ENCODE measurements at regions not wholly inside any gene's neighbourhood (a gene's known extent, or its start where the extent isn't known, plus 50 kb on each side); places are given as distances from the start of the nearest gene placed in this dataset.
"Not testable (repeated sequence)": the region's sequence is repeated elsewhere in the genome, so short reads cannot be mapped to it uniquely, and the experiment has no call there.

DNA sequence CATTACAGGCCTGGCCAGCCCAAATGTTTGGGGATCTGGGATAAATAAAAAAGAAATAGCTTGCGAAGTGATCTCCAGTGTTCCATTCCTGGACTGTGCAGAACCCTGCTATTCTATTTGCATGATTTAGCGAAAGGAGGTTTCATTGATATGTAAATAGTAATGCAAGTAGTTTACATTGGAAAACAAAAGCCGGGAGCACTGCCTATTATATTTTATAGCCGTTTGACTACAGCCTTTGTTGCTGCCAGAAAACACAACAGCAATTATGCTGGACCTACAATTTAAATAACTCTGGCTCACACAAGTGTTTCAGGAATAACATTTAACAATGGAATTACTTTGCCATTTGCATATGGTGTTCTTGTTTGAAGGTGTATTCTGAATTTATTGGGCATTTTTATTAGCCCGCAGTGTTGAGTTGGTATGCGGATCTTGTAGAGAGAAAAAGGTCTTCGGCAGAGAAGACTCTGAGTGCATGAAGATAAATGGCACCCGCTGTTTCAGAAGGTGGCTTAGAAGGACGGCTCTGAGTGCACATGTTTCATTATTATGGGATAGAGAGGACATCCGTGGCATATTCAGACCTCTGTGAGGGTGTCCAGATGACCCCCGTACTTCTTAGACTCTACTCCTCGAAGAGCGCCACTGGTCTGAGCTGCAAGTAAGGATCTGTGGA is 315.0 kb downstream of the BRD1 start:
- DNase-seq (ENCODE audit: low spot score) (no peak), FAIRE-seq (no peak)

DNA sequence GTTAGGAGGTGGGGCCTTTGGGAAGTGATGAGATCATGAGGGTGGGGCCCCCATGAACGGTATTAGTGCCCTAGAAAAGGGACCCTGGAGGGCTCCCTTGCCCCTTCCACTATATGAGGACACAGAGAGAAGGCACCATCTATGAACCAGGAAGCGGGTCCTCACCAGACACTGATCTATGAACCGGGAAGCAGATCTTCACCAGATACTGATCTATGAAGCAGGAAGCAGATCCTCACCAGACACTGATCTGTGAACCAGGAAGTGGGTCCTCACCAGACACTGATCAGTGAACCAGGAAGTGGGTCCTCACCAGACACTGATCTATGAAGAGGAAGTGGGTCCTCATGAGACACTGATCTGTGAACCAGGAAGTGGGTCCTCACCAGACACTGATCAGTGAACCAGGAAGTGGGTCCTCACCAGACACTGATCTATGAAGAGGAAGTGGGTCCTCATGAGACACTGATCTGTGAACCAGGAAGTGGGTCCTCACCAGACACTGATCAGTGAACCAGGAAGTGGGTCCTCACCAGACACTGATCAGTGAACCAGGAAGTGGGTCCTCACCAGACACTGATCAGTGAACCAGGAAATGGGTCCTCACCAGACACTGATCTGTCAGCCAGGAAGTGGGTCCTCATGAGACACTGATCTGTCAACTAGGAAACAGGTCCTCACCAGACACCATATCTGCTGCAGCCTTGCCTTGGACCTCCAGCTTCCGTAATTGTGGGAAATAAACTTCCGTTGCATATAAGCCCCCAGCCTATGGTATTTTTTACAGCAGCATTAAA is 316.1 kb downstream of the BRD1 start:
- not testable (repeated sequence) for DNase-seq (ENCODE audit: low spot score); FAIRE-seq

DNA sequence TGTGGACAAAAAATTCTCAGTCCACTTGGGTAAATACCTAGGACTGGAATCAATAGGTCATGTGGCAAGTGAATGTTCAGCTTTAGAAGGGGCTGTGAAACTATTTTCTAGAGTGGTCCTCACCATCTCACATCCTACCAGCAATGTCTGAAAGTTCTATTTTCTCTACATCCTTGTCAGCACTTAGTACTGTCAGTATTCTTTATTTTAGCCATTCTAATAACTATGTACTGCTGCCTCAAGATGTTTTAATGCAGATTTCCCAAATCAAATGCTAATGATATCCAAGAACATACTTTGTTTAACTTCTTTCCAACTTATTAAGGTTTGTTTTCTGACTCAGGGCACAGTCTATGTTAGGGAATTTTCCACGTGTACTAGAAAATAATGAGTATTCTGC is 317.0 kb downstream of the BRD1 start:
- DNase-seq (ENCODE audit: low spot score): no peak
- FAIRE-seq: no peak

DNA sequence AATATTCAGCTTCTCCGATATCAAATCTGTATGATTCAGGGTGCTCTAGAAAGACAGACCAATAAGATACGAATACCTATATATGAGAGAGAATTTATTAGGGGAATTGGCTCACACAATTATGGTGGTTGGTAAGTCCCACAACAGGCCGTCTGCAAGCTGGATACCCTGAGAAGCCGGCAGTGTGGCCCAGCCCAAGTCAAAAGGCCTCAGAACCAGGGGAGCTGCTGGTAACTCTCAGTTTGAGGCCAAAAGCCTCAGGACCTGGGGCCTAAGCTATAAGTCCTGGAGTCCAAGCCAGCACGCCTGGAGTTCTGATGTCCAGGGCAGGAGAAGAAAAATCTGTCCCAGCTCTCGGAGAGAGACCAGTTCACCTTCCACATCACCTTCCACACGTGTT is 318.7 kb downstream of the BRD1 start:
- FAIRE-seq (no peak), DNase-seq (ENCODE audit: low spot score) (no peak)

DNA sequence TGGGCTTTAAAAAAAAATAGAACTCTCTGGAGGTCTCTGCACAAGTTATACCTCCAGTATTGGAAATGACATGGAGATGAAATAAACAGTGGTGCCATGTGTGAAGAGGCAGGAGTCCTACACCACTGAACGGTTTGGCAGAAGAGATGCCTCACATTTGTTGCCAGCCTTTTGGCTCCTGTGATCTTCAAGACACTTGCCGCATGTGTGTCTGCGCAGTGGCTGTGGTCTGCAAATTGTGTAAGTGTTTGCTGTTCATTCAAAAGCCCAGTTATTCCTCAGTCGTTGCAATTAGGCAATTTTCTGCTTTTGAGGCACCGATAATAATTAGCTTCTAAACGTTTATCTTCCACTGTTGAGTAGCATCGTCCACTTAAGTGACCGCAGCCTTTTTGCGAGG is 319.1 kb downstream of the BRD1 start:
- FAIRE-seq (no peak), DNase-seq (ENCODE audit: low spot score) (no peak)

DNA sequence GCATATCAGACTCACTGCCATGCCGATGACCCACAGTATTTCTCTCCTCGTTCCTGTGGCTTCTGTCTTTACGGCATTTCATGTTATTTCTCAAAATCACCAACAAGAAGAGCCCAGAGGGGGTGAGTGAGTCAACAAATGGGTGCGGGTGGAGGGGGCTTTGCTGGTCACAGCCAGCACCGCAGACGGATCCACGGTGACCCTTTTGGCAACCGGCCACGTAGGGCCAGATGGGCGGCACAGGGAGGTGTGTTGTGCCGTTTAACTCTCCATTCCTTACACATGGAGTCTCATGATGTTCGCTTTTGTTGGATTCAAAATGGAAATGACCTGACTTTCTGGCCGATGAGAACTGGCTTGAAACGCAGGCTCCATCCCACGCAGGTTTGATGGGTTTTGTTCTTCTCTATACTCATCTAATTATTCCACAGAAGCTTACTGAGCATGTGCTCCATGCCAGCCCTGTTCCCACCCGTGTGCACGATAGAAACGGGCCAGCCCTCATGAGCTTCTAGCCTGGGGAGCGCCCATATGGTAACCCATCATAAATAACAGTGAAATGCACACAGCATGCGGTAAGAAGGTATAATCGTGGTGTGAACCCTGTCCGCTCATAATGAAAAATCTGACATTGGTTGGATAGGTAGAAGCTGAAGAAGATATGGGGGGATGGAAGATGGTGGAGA is 319.9 kb downstream of the BRD1 start:
- DNase-seq (ENCODE audit: low spot score) (no peak), FAIRE-seq (no peak)

DNA sequence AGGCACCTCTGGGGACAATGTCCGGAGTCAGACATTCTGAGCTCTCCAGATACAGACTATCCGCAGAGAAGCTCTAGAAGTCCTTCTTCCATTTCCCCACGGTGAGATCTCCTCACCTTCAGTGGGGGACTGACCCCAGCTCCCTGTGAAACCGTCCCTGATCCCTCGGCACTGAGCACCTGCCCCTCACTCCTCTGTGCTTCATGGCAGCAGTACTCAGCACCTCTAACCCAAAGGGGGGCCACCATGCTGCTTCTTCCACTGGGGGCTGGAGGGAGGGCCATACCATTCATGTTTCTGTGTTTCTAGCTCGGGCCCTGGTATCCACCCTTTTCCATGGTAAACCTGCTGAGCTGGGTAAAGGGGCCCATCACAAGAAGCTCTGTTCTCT is 321.7 kb downstream of the BRD1 start:
- no peak for FAIRE-seq
- DNase-seq (ENCODE audit: low spot score): no peak

DNA sequence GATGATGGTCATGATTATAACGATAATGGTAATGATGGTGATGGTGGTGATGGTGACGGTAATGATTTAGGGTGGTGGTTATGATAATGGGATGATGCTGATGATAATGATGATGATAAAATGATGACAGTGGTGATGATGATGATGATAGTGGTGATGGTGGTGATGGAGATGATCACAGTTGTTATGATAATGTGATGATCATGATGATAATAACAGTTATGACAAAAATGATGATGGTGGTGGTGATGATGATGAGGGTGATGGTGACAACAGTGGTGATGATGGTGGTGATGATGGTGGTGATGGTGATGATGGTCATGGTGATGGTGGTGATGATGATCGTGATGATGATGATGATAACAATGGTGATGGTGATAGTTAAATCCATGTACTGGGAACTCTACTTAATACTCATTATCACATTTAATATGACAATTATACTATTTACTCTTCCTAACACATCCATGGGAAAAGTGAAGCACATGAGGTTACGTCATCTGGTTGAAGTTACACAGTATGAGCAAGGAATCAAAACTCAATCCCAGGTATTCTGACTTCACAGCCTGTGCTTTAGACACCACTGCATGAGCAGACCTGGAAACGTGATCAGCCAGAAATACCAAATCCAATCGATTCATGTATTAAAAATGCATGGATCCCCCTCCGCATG is 322.2 kb downstream of the BRD1 start:
- DNase-seq (ENCODE audit: low spot score): no peak
- FAIRE-seq: no peak

DNA sequence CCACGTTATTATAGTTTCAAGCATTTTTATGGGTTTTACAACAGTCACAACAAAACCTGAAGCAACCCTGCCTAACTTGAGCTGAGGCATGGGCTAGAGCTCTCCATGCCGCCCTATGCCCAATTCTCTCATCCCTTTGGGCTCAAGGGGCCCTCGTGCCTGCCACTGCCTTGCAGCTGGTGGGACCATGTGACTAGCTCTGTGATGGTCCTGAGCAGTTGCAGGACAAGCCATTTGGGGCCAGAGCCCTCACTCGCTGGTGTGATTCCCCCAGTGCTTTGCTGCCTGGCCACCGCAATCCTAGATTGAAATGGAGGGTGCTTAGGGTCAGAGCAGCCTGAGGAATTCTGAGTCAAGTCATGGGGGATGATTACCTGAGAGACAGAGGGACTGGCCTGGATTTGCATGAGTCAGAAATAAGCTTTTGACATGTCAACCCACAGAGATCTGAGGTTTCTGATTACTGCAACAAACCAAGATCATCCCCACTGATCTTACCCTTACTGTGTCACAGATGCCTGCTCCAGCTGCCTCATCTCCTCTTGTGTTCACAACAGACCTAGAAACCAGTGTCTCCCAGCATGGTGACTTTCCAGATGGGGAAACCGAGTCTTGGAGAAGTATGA is 323.7 kb downstream of the BRD1 start:
- peak; percentile 87 for DNase-seq (ENCODE audit: low spot score)
- FAIRE-seq: peak; percentile 92

DNA sequence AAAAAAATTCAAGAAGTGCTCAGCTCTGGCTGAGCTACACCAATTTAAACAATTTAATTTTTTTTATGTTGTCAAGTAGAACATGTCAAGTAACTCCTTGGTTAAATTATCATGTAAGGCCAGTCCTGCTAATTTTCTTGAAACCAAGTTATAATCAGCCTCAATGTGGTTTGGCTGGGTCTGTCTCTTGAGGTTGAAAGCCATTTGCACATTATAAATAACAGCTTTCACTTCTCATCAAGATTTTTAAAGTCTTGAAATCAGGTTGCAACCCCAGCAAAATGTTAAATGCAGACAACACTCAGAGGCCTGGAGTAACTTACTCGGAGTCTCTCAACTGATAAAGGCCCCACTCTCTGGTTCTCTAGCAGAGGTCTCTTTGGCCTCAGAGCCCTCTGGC is 324.4 kb downstream of the BRD1 start:
- DNase-seq (ENCODE audit: low spot score) (no peak), FAIRE-seq (no peak)

DNA sequence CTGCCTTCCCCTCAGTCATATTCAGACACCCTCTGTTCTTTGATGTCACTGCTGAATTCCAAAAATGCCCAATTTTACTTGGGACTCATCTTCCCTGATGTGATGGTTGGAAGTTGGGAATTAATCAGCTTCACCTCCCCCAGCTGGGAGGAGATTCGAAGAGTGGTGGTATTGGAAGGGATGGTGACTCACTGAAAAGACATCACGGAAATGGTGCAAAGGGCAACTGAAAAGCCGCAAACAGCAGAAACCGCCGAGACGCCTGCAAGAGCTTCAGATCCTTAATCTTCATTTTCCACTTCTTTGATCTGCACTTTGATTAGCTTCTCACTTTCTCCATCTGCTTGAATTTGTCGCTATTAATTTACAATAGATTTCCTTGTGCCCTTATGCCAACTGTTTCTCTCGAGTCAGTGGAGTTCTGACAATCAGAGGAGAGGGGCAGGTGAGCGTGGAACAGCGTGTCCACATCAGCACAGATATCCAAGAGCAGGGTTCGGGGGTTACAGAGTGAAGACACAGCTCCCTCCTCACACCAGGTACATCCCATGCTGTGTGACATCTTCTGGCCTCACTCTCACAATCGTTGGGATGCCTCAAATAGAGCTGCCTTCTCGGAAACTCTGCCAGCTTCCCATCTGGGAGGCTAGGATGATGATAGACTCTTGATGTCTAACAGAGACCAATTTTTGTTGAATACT is 325.4 kb downstream of the BRD1 start:
- FAIRE-seq: peak; percentile 94

DNA sequence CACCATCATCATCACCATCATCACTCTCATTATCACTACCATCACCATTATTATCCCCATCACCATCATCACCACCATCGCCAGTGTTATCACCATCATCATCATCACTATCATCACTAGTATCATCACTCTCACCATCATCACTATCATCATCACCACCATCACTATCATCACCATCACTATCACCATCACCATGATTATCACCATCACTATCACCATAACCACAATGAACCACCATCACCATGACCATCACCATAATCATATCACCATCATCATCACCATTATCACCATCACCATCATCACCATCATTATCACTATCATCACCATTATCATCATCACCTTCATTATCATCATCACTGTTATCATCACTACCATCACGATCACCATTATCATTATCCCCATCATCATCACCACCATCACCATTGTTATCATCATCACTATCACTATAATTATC is 326.7 kb downstream of the BRD1 start:
- no peak for FAIRE-seq
- no peak for DNase-seq (ENCODE audit: low spot score)

More for the DNA sequence above, 325.4 kb downstream of the BRD1 start:
- DNase-seq (ENCODE audit: low spot score): peak; percentile 81

DNA sequence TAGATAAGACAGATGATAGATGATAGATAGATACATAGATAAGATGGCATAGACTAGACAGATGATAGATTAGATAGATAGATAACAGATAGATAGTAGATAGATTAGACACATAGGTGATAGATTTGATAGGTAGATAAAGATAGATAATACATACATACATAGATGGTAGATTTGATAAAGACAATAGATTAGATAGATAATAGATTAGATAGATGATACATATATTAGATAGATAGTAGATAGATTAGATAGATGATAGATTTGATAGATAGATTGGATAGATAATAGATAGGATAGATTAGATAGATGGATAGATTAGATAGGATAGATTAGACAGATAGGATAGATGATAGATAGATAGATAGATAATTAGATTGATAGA is 327.6 kb downstream of the BRD1 start:
- DNase-seq (ENCODE audit: low spot score) (no peak), FAIRE-seq (peak; percentile 26)

DNA sequence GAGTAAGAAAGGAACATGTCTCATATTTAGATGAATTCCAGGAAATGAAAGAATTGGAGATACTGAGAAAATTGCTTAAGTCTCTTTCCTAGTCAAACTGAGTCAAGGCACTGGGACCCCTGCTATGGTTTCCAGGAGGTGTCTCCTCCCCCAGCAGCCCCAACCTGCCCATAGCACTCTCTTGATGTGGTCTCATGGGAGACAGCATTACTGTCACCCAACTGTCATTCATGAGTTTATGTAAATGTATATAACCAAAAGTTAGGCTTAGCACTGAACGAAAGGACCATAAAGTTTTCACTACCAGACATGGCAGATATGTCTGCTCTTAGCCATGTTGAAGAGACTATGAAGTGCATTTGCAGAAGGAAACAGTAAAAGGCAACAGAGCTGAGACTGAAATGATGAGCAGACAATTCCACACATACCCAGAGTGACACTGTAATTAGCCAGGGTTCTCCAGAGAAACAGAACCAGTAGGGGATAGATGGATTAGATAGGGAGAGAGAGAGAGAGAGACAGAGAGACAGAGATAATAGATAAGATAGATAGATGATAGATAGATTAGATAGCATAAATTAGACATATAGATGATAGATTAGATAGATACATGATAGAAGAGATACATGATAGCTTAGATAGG is 328.1 kb downstream of the BRD1 start:
- DNase-seq (ENCODE audit: low spot score) (no peak), FAIRE-seq (no peak)

DNA sequence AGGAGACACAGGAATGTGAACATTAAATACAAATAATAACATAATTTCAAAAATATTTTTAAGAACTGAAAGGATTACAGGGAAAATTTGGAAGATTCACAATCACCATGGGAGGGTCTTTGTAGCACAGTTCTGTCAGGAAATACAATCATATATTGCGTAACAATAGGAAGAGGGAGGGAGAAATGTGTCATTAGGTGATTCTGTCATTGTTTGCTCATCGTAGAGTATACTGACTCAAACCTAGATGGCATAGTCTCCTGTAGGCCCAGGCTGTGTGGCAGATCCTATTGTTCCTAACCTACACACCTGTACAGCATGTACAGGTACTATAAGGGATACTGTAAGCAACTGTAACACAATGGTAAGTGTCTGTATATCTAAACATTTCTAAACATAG is 330.4 kb downstream of the BRD1 start:
- DNase-seq (ENCODE audit: low spot score) (peak; percentile 64), FAIRE-seq (no peak)

DNA sequence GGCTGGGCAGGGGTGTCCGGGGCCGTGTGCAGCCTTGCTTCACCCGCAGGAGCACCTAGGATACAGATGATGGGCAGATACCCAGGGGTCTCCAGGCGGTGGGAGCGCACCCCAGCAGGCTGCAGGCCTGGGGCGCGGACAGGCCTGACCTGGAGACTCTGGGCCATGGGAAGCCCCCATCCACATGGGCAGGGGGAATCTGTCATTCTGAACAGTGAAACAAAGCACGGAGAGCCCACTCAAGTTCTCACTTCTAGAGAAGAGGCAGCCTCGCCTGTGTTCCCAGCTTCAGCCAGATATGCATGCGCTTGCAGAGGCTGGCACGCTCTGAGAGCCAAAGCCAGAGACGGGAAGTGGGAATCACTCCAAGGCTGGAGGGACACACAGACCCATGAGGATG is 333.1 kb downstream of the BRD1 start:
- FAIRE-seq (no peak), DNase-seq (ENCODE audit: low spot score) (no peak)

DNA sequence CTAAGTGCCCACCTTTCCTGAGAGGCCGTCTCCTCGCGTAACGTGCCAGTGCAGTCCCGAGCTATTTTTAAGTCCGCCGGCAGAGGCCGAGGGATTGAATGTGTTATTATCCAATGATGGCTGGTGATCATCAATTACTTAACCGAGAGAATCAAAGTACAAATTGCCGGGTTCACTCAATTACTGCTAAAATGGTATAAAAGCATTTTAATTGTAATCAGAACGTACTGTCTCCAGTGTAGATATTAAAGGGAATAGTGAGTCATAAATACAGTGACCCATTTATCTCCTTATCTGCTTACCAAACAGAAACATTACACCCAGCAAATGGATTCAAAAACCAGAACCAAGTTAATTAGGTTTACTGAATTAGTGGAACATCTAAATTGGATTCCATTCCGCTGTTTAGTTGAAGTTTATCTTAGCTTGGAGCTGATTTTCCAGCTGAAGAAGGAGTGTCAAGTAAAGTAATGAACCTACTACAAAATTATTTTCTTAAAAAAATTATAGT is 334.9 kb downstream of the BRD1 start:
- no peak for FAIRE-seq

DNA sequence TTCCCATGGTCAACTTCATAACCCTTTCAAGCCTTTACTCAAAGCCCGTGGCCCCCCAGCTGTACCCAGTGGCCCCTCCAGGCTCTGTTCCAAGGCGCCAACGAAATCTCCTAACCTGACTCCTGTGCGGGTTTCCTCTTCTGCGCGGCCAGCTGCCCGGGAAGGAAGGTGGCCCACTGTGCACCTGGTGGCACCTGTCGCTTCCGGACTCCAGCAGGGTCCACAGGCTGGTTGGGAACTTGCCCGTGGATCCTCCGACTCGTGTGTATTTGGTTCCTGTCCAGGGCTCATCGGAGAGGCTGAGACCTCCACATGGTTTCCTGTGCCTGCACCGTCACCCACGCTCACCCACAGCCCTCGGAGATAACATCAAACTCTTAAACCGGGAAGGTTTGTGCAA is 335.4 kb downstream of the BRD1 start:
- FAIRE-seq (no peak), DNase-seq (ENCODE audit: low spot score) (no peak)

More for the DNA sequence above, 334.9 kb downstream of the BRD1 start:
- no peak for DNase-seq (ENCODE audit: low spot score)

DNA sequence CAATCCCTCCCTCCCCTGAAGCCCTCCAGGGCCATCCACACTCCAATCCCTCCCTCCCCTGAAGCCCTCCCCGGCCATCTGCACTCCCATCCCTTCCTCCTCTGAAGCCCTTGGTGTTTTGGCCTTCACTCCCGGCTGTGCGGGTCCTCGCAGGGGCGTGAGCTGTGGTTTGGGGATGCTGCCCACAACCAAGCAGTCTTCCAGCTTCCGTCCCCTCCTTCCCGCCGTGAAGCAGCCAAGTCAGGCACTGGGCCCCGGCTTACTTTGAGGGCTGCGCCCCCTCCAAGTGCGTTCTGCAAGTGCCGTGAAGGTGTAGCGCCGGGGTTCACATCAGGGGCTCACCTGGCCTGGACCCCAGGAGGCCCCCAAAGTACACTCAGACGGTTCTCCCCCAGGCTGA is 335.9 kb downstream of the BRD1 start:
- no peak for FAIRE-seq
- DNase-seq (ENCODE audit: low spot score): no peak

DNA sequence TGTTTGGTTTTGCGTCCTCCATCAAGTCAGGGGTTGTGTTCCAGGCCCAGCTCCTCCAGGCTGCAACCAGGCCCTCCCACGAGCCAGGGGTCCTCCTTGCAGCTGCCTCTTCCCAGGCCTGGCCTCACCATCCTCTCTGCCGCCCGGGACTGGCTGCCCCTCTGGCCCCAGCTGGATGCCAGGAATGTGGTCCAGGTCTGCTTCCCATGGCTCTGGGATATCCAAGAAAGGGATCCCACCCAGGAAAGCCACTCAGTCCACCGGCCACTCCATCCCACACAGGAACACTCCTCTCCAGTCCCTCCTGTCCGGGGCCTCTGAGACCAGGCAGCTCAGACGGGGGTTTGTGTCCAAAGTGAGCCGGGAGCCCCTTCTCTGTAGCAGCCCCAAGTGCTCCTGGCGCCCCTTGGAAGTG is 336.4 kb downstream of the BRD1 start:
- no peak for DNase-seq (ENCODE audit: low spot score)
- no peak for FAIRE-seq

All from RCC 7860 (cell line).